Panc1 (cell line): ENCODE measurements at regions not wholly inside any gene's neighbourhood (a gene's known extent, or its start where the extent isn't known, plus 50 kb on each side); places are given as distances from the start of the nearest gene placed in this dataset.

Source experiments
- ATAC-seq: fragments of 200-7000 bp; cut with Tn5 transposase; 2 replicates; pipeline ENCODE4 v1.9.1; 2020; ENCODE audit warnings: mild to moderate bottlenecking, moderate library complexity
- BruUV-seq: library from RNA; stranded (reverse); fragments of 400-500 nt; replicated peaks from 2 replicates; lab custom pipeline; 2021; lab: Mats Ljungman, UMichigan
- CTCF ChIA-PET: fragments of 300-600 bp; sonication (Branson Sonifier 250); formaldehyde crosslinking; loops from one replicate; lab custom pipeline; 2022; ENCODE audit warnings: antibody characterized with exemption; lab: Charles Lee
- POLR2A ChIA-PET: fragments of 300-600 bp; sonication (Branson Sonifier 250); formaldehyde crosslinking; loops from one replicate; lab custom pipeline; 2022; ENCODE audit warnings: antibody characterized with exemption; lab: Charles Lee
- DNase-seq: peaks from one replicate; pipeline ENCODE4 v3.0.0-alpha.2; 2010; ENCODE audit warnings: low read depth, low spot score
- H3K27ac ChIP-seq: 2 replicates; pipeline ENCODE4 v1.5.1; 2011; ENCODE audit warnings: mild to moderate bottlenecking, low read length, inconsistent platforms
- H3K27me3 ChIP-seq: fragments of 200-500 bp; sonication (Bioruptor generic); 2 replicates; pipeline ENCODE4 v1.6.0; 2014; ENCODE audit warnings: low read length, inconsistent platforms; ENCODE audit not compliant: control insufficient read depth, insufficient read depth
- H3K36me3 ChIP-seq: fragments of 200-500 bp; sonication (Bioruptor generic); 2 replicates; pipeline ENCODE4 v1.5.1; 2014; ENCODE audit warnings: inconsistent platforms, mild to moderate bottlenecking, low read length, moderate library complexity; ENCODE audit not compliant: control insufficient read depth, insufficient read depth
- H3K4me1 ChIP-seq: 2 replicates; pipeline ENCODE4 v1.5.1; 2011; ENCODE audit warnings: inconsistent platforms, mild to moderate bottlenecking, low read length, moderate library complexity; ENCODE audit not compliant: control insufficient read depth, insufficient read depth
- H3K4me3 ChIP-seq, 2 experiments: 2 replicates each; pipeline ENCODE4 v1.5.1; 2011 to 2012; ENCODE audit warnings: low read depth in 2 of 2, low read length in 2 of 2, mild to moderate bottlenecking in 2 of 2, inconsistent platforms in 1 of 2, moderate library complexity in 1 of 2
- H3K9me3 ChIP-seq: fragments of 200-500 bp; sonication (Bioruptor generic); 2 replicates; pipeline ENCODE4 v1.5.1; 2014; ENCODE audit warnings: low read depth, mild to moderate bottlenecking, inconsistent platforms, low read length, moderate library complexity; ENCODE audit not compliant: control insufficient read depth, insufficient read depth
- CTCF ChIP-seq: fragments of 450-650 bp; IDR thresholded peaks from 2 replicates; pipeline ENCODE4 v1.5.1; 2017; ENCODE audit warnings: mild to moderate bottlenecking
- POLR2AphosphoS5 ChIP-seq: IDR thresholded peaks from 2 replicates; pipeline ENCODE4 v1.6.1; 2012; ENCODE audit warnings: mild to moderate bottlenecking, low read depth, low read length, moderate library complexity
- SIN3A ChIP-seq: IDR thresholded peaks from 2 replicates; pipeline ENCODE4 v1.6.1; 2012; ENCODE audit warnings: low read depth, mild to moderate bottlenecking, low read length, moderate library complexity, borderline replicate concordance; ENCODE audit not compliant: insufficient read depth
- TCF7L2 ChIP-seq: IDR thresholded peaks from 2 replicates; pipeline ENCODE4 v1.6.1; 2011; ENCODE audit warnings: mild to moderate bottlenecking, low read depth, low read length, inconsistent platforms
- in situ Hi-C: cut with HindIII; loops from 2 replicates; pipeline ENCODE4 v1.10.0; 2016; ENCODE audit warnings: low sequenced_read_pairs, low pct_unique_long_range_greater_than_20kb
- intact Hi-C: fragments of 100-400 bp; cut with micrococcal nuclease; formaldehyde crosslinking; loops from one replicate; pipeline ENCODE4 v1.10.0; 2022; ENCODE audit not compliant: unreplicated experiment
- TF ChIP-seq, protein P1 (sequence below), 2 experiments: IDR thresholded peaks; 2 replicates each; pipeline ENCODE4 v1.6.1; 2011 to 2012; ENCODE audit warnings: low read depth in 2 of 2, control low read depth in 1 of 2, low read length in 1 of 2, mild to moderate bottlenecking in 1 of 2, moderate library complexity in 1 of 2; ENCODE audit not compliant: insufficient read depth in 1 of 2

- Histone ChIP-seq H3K36me3 (no peaks in the 10 kb centered on the region), H3K4me3 (no peak overlapping the region), H3K4me1 (no peaks in the 10 kb centered on the region), H3K27me3 (no peaks in the 10 kb centered on the region), H3K9me3 (no peaks in the 10 kb centered on the region), H3K27ac (no peak overlapping the region)
- POLR2A ChIA-PET = no interaction called here
- DNase-seq (no peak), ATAC-seq (no peak)
- in situ Hi-C loops (no loop called here), intact Hi-C loops (no loop called here)
- no peak for TF ChIP-seq CTCF
- TF ChIP-seq SIN3A = no peak
- no peak for TF ChIP-seq POLR2AphosphoS5
- TF ChIP-seq TCF7L2 = no peak
- TF ChIP-seq, protein P1, sequence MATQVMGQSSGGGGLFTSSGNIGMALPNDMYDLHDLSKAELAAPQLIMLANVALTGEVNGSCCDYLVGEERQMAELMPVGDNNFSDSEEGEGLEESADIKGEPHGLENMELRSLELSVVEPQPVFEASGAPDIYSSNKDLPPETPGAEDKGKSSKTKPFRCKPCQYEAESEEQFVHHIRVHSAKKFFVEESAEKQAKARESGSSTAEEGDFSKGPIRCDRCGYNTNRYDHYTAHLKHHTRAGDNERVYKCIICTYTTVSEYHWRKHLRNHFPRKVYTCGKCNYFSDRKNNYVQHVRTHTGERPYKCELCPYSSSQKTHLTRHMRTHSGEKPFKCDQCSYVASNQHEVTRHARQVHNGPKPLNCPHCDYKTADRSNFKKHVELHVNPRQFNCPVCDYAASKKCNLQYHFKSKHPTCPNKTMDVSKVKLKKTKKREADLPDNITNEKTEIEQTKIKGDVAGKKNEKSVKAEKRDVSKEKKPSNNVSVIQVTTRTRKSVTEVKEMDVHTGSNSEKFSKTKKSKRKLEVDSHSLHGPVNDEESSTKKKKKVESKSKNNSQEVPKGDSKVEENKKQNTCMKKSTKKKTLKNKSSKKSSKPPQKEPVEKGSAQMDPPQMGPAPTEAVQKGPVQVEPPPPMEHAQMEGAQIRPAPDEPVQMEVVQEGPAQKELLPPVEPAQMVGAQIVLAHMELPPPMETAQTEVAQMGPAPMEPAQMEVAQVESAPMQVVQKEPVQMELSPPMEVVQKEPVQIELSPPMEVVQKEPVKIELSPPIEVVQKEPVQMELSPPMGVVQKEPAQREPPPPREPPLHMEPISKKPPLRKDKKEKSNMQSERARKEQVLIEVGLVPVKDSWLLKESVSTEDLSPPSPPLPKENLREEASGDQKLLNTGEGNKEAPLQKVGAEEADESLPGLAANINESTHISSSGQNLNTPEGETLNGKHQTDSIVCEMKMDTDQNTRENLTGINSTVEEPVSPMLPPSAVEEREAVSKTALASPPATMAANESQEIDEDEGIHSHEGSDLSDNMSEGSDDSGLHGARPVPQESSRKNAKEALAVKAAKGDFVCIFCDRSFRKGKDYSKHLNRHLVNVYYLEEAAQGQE (IDR thresholded peaks at IDR 0.05; ENCODE audit: insufficient read depth in 1 of 2, low read depth in 2 of 2, low read length in 1 of 2) = no peak
- BruUV-seq = no TSS peak
- CTCF ChIA-PET = no interaction called here
These were observed 303.9 kb downstream of the SDHAF3 start for GRCh38 chr7:97421307-97421930.

GRCh38 chr7:97422046-97422445 is 304.5 kb downstream of the SDHAF3 start:
- Histone ChIP-seq H3K9me3 (no peaks in the 10 kb centered on the region), H3K27me3 (no peaks in the 10 kb centered on the region), H3K36me3 (no peaks in the 10 kb centered on the region), H3K4me1 (no peaks in the 10 kb centered on the region), H3K27ac (no peak overlapping the region), H3K4me3 (no peak overlapping the region)
- intact Hi-C loops = no loop called here
- POLR2A ChIA-PET = no interaction called here
- CTCF ChIA-PET = no interaction called here
- no TSS peak for BruUV-seq
- DNase-seq (no peak), ATAC-seq (no peak)
- TF ChIP-seq, protein P1 (IDR thresholded peaks at IDR 0.05; ENCODE audit: insufficient read depth in 1 of 2, low read depth in 2 of 2, low read length in 1 of 2) = no peak
- no peak for TF ChIP-seq POLR2AphosphoS5
- no peak for TF ChIP-seq CTCF
- TF ChIP-seq TCF7L2 = no peak
- TF ChIP-seq SIN3A = no peak
- in situ Hi-C loops = no loop called here
